Stimulated activated CD4-positive, alpha-beta T cell treated with anti-CD3 and anti-CD28 coated beads, Interleukin-1b, Interleukin-23, amount 100 ng/mL, for 4 hours (primary cell): ENCODE measurements at regions not wholly inside any gene's neighbourhood (a gene's known extent, or its start where the extent isn't known, plus 50 kb on each side); places are given as distances from the start of the nearest gene placed in this dataset.
"Not testable (repeated sequence)": the region's sequence is repeated elsewhere in the genome, so short reads cannot be mapped to it uniquely, and the experiment has no call there.

Experiments used
- DNase-seq, 2 donors: peaks; one replicate each; pipeline ENCODE4 v3.0.0-alpha.2; 2020; ENCODE audit warnings: low read depth in 2 of 2

DNA sequence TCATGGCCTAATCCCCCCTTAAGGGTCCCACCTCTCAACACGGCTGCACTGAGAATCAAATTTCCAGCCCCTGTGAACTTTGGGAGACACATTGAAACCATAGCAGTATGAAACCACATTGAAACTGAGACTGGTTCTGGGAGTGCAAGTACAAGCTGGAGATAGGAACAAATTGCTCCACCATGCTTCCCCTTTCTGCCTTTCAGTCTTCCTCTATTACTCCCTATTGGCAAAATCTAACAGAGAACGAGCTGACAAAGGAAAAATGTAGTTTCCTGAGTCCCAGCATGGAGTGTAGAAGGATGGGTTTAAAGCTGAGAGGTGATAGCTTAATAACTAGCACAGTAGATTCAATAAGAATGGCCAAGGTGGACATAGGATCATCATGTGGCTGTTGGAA lies 161.7 kb upstream of the RPL34 start:
- DNase-seq, result no peak

DNA sequence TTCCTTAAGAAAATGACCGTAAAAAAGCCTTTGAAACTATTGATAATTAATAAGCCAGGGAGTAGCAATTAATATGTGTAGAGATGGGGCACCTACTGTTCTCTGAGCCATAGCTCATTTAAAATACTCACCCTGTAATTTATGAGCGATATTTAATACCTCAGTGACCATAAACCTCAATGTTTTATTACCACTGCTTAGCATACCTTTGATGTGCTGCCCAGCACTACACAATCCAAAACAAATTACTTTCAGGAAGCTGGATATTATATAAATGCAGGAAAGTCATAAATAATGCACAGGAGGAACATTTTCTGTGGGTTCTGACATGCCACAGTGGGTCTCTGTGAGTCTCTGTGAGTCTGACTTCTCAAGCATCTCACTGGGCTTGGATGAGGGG lies 166.1 kb upstream of the RPL34 start:
- DNase-seq, result no peak

DNA sequence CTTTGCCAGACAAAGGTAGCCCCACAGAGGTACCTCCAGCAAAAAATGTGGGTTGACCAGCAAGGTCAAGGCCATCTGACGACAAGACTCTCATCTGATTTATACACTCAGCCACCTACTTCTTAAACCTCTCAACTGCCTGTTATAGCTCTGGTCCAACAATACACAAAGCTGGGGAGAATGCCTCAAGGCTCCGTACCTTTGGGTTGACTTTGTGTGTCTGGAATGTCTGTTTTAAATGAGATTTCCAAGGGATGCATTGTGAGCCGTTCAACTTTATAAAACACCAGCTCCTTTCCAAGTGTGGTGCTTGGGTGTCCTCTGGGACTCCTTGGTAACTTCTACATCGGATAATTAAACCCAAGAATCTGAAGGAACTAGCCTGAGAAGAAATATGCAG lies 167.0 kb upstream of the RPL34 start:
- no peak for DNase-seq

DNA sequence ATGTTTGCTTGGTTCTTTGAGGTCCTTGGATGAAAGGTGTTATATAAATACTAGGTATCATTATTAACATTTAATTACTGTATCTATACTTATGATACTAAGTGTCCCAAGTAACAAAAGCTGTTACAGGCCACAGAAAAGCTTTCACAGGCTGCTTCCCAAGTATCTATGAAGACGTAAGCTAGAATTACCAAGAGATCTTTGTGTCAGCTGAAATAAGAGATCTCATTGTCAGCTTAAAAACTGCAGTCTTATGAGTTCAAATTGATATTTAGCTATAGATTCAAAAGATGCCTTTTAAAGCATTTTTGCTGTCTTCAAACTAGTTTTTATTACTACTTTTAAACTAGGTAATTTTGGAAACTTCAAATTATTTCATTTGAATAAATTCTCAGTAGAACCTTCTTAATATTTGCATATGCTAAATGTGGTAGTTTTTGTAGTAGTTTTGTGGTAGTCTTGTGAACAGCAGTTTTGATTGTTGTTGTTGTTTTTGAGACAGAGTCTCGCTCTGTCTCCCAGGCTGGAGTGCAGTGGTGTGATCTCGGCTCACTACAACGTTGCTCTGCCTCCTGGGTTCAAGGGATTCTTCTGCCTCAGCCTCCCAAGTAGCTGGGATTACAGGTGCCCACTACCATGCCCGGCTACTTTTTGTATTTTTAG lies 170.0 kb upstream of the RPL34 start:
- DNase-seq, result no peak

DNA sequence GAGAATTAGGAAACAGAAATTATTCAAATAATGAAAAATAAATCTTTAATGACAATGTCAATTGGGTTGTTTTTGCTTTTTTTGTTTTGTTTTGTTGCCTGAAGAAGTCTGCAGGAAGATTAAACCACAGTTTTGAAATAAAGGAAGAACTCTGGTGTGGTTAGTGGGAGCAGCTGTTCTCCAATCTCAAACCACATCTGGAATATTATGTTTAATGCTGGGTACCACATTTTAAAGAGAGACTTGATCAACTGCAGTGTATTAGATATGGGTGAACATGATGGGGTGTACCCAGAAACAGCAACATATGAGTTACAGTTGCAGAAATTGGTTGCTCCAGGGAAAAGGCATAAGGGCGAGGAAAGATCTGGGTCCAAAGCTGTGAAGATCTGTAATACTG lies 171.2 kb upstream of the RPL34 start:
- no peak for DNase-seq

DNA sequence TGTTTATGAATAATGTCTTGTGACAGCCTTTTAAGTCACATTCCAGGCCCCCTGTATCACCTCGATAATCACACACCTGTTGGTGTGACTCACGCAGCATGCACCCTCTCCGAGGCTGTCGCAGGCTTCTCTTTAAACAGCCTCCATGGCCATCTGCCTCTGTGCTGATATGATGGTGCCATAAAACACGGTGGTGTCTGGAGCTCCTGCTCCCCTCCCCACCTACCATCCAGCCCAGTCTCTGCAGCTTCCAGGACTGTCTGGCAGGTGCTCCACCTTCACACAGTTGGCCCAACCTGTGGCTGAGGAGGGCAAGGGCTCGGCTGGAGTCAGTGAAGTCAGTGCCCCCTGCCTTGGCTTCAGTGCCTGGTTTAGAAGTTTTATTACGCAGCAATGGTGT lies 173.8 kb upstream of the RPL34 start:
- DNase-seq, result no peak

DNA sequence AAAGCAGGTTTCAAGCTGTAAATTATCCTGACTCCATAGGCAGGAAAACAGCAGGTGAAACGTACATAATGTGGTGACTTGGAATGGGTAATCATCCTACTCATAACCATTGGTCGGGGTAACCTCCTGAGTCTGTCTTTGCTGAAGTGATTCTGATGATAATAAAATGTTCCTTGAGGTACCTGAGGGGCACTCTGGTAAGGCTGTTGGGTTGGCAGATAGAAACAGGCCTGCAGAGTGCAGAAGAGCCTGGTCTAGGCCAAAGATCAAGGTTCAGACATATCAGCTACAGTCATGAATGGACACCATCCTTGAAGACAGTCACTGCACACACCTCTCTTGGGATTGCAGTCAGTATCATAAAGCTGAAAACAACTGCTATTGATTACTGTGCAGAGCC lies 174.7 kb upstream of the RPL34 start:
- no peak for DNase-seq

DNA sequence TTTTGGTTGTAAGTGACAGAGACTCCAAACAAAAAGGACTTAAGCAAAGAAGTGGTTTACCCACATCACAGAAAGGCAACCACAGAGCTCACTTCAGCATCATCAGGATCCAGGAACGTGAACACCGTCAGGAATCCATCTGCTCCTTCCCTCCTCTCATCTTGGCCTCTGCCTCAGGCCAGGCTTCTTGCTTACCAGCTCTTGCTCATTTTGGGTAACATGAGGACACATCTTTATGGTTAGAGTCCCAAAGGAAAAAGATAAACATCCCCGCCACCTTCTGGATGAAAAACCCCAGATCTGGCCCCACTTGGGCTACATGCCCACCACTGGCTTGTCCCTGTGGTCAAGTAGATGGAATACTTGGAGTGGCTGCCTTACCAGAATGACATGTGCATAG lies 176.8 kb upstream of the RPL34 start:
- no peak for DNase-seq

DNA sequence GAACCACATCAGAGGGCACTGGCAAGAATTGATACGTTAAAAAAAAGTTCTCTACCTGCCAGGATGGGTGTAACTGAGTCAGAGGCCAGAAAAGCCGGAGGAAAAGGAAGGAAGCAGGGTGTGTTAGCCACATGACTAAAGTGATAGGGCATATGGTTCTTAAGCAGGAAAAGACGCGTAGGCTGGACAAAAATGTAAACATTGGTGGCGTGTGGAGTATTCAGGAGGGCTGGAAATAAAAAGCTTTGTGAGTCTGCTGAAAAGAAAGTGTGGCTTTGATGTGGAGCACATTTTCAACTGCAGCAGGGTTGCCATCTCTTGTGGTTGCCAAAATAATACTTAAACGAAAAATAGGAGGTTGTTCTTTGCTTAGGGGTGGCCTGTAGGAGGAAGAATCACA lies 186.5 kb upstream of the RPL34 start:
- DNase-seq, result peak in 1 of 2 donors; percentile 16

DNA sequence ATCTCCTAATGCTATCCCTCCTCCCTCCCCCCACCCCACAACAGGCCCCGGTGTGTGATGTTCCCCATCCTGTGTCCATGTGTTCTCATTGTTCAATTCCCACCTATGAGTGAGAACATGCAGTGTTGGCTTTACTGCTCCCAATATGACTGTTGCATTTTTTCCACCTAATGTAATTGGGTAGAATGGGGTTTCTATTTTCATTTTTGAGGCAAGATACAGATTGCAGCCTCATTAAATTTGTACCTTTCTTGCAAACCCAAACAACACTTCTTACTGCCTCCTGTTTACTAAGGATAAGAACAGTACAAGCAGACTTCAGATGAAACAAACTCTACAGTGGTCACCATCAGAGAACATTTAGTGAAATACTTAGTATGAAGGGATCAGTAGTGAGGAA lies 187.0 kb upstream of the RPL34 start:
- not testable (repeated sequence) for DNase-seq

DNA sequence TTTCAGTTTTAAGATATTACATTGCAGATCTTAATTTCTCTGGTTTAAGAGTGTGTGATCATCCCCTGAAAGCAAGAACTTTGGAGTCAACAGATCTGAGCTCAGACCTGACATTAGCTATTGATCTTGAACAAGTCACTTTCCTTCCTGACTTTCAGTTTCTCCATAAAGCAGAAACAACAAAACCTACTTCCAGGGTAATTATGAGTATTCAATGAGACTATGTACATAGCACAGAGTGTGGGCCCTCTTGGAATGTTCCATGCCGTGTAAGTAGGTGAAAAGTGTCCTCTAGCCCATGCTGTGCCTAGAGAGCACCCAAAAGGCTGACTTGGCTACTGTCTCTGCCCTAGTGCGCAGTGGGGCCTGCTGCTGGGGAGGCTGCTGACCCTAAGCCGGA lies 188.0 kb upstream of the RPL34 start:
- no peak for DNase-seq

DNA sequence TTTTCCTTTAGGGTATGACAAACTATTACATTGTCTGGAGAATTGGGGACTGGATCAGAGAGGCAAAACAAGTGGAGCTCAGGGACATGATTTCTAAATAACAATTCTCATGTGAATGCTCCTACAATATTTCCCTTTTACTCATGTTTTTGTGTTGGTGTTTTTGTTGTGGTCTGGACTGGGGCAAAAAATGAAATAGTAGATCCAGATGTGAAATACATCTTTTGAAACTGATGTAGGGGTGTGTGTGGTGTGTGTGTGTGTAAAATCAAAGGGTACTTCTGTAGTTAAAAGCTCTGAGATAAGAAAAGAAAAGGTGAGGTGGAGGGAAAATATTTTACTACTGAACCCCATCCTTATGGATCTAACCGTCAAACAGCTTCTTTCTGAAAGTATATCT lies 188.4 kb upstream of the RPL34 start:
- no peak for DNase-seq

DNA sequence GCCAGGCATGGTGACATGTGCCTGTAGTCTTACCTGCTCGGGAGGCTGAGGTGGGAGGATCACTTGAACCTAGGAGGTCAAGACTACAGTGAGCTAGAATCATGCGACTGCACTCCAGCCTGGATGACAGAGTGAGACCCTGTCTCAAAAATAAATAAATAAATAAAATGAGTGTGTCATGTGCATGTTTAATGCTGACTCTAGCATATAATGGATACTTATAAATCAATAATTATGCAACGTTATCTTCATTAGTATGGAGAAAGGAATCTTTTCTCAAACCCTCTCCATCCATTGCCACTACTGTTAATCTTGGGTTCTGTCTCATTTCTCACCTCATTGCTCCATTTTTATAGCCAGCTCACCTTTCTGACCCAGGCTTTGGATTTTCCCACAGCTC lies 189.5 kb upstream of the RPL34 start:
- no peak for DNase-seq

DNA sequence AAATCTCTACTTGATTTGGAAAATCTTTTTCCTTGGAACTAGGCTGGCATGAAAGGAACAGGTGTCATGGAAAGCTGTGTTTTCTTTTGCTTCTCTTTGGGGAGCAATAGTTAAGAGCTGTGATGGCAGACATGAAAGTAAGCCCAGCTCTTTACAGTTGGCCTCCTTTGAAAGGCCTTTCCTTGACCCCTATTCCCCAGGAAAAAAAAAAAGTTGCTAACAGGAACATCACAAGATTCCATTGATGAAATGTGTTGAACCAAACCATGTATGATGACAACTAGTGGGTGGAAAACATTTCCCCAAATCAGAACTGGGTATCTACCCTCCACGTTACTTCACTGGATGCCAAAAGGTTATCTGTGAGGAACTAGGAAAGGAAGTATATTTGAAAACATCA lies 190.7 kb upstream of the RPL34 start:
- DNase-seq, result no peak

DNA sequence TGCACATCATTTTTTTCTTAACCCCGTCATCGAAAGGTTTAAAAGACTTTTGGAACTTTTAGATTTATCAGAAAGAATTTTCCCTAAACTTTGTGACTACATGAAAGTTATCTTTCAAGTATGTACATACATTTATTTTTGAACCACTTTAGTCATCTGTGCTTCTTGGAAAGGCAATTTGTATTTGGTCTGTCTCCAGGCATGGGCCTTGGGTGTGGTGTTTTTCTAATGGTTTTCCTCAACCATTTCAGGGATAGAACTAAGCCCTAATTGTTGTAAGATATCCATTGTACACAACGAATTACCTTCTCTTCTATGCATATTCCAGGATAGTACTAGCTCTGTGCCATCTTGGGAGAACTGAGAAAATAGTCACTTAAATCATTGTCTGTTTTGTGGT lies 191.5 kb upstream of the RPL34 start:
- no peak for DNase-seq

DNA sequence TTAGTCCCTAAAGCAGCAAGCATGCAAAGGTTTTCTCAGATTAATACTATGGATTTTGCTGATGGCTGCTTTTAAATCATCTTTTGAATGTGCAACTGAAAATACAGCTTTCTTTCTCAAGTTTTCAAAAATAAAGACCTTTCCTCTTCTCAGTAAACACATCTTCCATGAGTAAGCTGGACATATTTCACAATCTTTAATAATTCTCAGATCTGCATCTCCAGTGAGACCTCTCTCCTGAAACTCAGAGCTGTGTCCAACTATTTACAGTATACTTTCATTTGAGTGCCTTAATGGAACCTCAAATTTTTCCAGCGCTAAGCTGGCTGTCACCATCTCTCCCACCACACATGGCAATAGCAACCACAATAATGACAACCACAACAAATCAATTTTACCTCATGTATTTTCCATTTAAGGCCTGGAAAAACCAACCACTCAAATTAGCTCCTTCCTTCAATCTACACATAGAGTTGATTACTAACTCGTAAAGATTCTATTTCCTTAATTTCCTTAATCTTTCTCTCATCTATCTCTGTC lies 192.4 kb upstream of the RPL34 start:
- DNase-seq, result no peak

DNA sequence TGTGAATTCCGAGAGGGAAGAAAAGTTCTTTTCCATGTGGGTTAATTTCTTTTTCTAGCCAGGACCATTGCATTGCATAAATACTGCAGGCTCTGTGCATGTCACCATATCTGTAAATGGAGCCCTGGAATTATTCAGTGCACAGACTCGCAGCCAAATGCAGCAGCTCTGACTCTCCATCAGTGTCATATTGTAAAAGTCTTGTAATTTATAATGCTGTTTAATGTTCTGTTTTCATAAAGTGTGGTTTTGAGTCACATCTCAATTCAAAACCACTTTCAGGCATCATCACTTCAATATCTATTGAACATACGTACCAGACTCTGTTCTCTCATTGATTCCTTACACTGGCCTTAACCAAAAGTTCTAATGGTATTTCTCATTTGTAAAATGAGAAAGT lies 193.9 kb upstream of the RPL34 start:
- DNase-seq, result no peak

DNA sequence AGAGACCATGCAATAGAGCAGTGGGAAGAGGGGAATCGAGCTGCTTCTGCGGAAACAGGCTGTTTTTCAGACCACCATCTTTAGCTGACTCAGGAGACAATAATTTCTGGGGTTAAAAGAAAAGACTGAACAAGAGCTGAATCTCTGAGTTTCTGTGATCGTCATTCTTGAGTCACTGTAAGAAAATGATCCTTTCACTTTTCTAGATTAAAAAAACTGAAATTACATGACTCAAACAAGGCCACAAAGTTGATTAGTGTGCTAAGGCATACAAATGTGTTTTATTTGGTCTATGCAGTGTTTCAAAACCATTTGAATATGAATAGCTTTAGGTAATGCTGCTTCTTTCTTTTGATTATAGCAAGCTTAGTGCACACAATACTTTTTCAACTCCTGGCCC lies 194.4 kb upstream of the RPL34 start:
- DNase-seq, result no peak

DNA sequence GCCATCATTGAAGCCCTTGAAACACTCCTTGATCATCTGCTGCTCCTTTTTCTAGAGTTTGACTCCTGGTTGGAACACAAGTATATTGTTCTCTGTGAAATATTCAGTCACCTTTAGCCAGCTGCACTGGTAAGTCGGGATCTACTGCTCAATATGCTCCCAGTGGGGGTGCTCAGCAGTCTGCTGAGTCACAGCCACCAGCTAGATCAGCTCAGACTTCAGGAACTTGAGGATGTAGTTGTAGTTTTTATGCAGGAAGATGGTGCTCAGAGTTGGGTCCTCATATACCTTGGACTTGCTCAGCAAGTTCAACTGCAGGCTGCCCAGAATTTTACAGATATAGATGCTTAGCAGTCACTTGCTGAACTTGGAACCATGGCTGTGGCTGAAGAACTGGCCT lies 202.5 kb upstream of the RPL34 start:
- DNase-seq, result no peak

DNA sequence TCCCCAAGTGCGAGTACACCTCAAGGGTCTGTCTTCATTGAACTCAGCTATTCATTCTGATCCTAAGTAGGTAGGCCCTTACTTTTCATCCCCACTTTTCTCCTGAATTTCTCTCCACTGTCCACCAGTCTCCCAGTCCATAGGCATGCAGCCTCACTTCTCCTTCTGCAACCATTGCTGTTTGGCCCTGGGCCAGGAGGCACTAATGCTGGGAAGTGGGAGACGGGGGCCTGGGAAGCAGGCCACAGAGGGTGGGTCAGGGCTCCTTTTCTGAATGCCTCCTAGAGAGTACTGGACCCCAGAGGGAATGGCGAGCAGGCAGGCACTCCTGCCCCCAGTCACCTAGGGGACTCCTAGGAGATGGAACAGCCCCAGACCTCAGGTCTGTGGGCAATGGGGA lies 203.5 kb upstream of the RPL34 start:
- no peak for DNase-seq

DNA sequence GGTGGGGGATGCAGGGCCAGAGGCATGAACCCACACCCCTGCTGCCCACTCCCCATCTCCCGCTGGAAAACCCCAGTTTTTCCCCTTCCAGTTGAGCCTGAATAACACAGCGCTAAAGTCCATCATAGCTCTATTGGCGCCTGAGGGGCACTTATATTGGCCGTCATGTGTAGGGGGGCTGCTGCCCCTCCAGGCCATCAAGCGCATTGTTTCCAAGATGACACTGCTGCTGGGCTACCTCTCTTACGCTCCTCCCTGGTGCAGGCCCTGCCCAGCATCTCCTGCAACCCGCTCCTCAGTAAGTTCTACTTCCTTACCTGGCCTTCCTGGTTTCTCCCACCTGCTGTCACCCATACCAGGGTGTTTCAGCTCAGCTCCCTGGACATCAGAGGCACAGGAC lies 205.0 kb upstream of the RPL34 start:
- no peak for DNase-seq

DNA sequence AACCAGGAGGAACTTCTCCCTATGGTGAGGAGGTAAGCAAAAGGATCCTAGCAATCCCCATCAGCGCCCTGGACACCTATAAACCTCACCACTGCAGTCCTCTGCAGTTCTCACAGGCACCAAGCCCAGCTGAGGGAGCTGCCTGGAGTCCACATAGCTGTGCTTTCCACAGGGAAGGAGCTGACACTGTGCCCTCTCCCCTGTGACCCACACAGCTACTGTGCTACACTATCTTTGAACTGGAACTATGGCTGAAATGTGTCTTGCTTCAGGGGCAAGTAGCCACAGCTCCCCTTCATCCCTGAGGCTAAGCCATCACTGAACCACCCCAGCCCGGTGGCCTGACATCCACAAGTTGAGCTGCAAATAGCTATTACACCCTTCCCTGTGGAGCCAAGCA lies 208.5 kb upstream of the RPL34 start:
- DNase-seq, result no peak

DNA sequence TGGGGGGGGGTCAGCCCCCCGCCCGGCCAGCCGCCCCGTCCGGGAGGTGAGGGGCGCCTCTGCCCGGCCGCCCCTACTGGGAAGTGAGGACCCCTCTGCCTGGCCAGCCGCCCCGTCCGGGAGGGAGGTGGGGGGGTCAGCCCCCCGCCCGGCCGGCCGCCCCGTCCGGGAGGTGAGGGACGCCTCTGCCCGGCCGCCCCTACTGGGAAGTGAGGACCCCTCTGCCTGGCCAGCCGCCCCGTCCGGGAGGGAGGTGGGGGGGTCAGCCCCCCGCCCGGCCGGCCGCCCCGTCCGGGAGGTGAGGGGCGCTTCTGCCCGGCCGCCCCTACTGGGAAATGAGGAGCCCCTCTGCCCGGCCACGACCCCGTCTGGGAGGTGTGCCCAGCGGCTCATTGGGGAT lies 210.7 kb upstream of the RPL34 start:
- DNase-seq, result not testable (repeated sequence)

DNA sequence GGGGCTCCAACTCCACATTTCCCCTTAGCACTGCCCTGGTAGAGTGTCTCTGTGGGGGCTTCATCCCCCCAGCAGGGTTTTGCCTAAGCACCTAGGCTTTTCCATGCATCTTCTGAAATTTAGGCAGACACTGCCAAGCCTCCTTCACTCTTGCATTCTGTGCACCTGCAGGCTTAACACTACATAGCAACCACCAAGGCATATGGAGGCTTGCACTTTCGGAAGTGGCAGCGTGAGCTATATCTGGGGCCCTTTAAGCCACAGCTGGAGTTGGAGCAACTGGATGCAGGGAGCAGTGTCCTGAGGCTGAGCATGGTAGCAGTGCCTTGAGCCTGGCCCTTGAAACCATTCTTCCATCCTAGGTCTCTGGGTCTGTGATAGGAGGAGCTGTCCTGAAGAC lies 214.8 kb upstream of the RPL34 start:
- no peak for DNase-seq
